ENCODE measurements at regions not wholly inside any gene's neighbourhood (a gene's known extent, or its start where the extent isn't known, plus 50 kb on each side); places are given as distances from the start of the nearest gene placed in this dataset.

- Mint-ChIP-seq H3K36me3 (ENCODE audit: low read depth) (no peaks in the 10 kb centered on the region), H3K27ac (no peak overlapping the region), H3K9me3 (no peaks in the 10 kb centered on the region), H3K4me3 (no peak overlapping the region), H3K4me1 (peaks cover 4% of the 10 kb centered on the region), H3K27me3 (ENCODE audit: insufficient read depth) (peaks cover 57% of the 10 kb centered on the region)
- H3K27ac ChIP-seq (ENCODE audit: low read depth, low read length): peak overlapping the region; percentile 85
- no peak overlapping the region for H3K4me3 ChIP-seq (ENCODE audit: low read length)
- no peak for DNase-seq
- H3K9ac ChIP-seq (ENCODE audit: extremely low read depth, low read length, poor library complexity, severe bottlenecking): no peak overlapping the region
- H3K27me3 ChIP-seq (ENCODE audit: control insufficient read depth, insufficient read depth, low read length, poor library complexity, severe bottlenecking): peaks cover 42% of the 10 kb centered on the region
- no peak for TF ChIP-seq CTCF (conservative IDR thresholded peaks at IDR 0.05)
- no peaks in the 10 kb centered on the region for H3K4me1 ChIP-seq (ENCODE audit: control insufficient read depth, insufficient read depth, low read length)
- H3K36me3 ChIP-seq (ENCODE audit: control insufficient read depth, insufficient read depth, low read length): no peaks in the 10 kb centered on the region
- no peaks in the 10 kb centered on the region for H3K9me3 ChIP-seq (ENCODE audit: control insufficient read depth, low read length)
- 84% methylated on average over 2 of the region's 2 CpGs; no CpG with 5 or more reads in 1 of the 2 experiments for WGBS, 2 experiments (ENCODE audit: insufficient coverage in 1 of 2, insufficient read length in 1 of 2)
These were observed 170.1 kb upstream of the GLRA1 start for GRCh38 chr5:152094716-152095115.

- H3K27me3 Mint-ChIP-seq (ENCODE audit: insufficient read depth): peaks cover 63% of the 10 kb centered on the region
- H3K4me3 Mint-ChIP-seq: no peak overlapping the region
- Histone ChIP-seq H3K36me3 (ENCODE audit: control insufficient read depth, insufficient read depth, low read length) (no peaks in the 10 kb centered on the region), H3K4me3 (ENCODE audit: low read length) (no peak overlapping the region), H3K9ac (ENCODE audit: extremely low read depth, low read length, poor library complexity, severe bottlenecking) (no peak overlapping the region), H3K27ac (ENCODE audit: low read depth, low read length) (peak overlapping the region; percentile 85), H3K27me3 (ENCODE audit: control insufficient read depth, insufficient read depth, low read length, poor library complexity, severe bottlenecking) (peaks cover 49% of the 10 kb centered on the region), H3K4me1 (ENCODE audit: control insufficient read depth, insufficient read depth, low read length) (no peaks in the 10 kb centered on the region), H3K9me3 (ENCODE audit: control insufficient read depth, low read length) (no peaks in the 10 kb centered on the region)
- H3K27ac Mint-ChIP-seq: no peak overlapping the region
- no peaks in the 10 kb centered on the region for H3K36me3 Mint-ChIP-seq (ENCODE audit: low read depth)
- 58% methylated on average over 2 of the region's 2 CpGs; no CpG with 5 or more reads in 1 of the 2 experiments for WGBS, 2 experiments (ENCODE audit: insufficient coverage in 1 of 2, insufficient read length in 1 of 2)
- H3K4me1 Mint-ChIP-seq: peaks cover 4% of the 10 kb centered on the region
- H3K9me3 Mint-ChIP-seq: no peaks in the 10 kb centered on the region
- no peak for TF ChIP-seq CTCF (conservative IDR thresholded peaks at IDR 0.05)
- DNase-seq: no peak
These were observed 169.4 kb upstream of the GLRA1 start for GRCh38 chr5:152094060-152094459.

GRCh38 chr5:152092580-152092979 is 167.9 kb upstream of the GLRA1 start:
- Mint-ChIP-seq H3K9me3 (no peaks in the 10 kb centered on the region), H3K27me3 (ENCODE audit: insufficient read depth) (peaks cover 75% of the 10 kb centered on the region), H3K36me3 (ENCODE audit: low read depth) (no peaks in the 10 kb centered on the region), H3K27ac (no peak overlapping the region), H3K4me3 (no peak overlapping the region), H3K4me1 (peaks cover 8% of the 10 kb centered on the region)
- Histone ChIP-seq H3K27me3 (ENCODE audit: control insufficient read depth, insufficient read depth, low read length, poor library complexity, severe bottlenecking) (peaks cover 64% of the 10 kb centered on the region), H3K36me3 (ENCODE audit: control insufficient read depth, insufficient read depth, low read length) (no peaks in the 10 kb centered on the region), H3K4me3 (ENCODE audit: low read length) (no peak overlapping the region), H3K27ac (ENCODE audit: low read depth, low read length) (no peak overlapping the region), H3K4me1 (ENCODE audit: control insufficient read depth, insufficient read depth, low read length) (peaks cover under 1% of the 10 kb centered on the region), H3K9me3 (ENCODE audit: control insufficient read depth, low read length) (no peaks in the 10 kb centered on the region), H3K9ac (ENCODE audit: extremely low read depth, low read length, poor library complexity, severe bottlenecking) (no peak overlapping the region)
- DNase-seq: no peak
- no peak for TF ChIP-seq CTCF (conservative IDR thresholded peaks at IDR 0.05)
- WGBS, 2 experiments (ENCODE audit: insufficient coverage in 1 of 2, insufficient read length in 1 of 2): 97 to 100% methylated on average over 1 of the region's 1 CpG

Measured in endodermal cell (in vitro differentiated cells).